Activated CD4-positive, CD25-positive, alpha-beta regulatory T cell treated with anti-CD3 and anti-CD28 coated beads, Interleukin-2, amount 50 U/mL, for 16 hours (primary cell): ENCODE measurements at regions not wholly inside any gene's neighbourhood (a gene's known extent, or its start where the extent isn't known, plus 50 kb on each side); places are given as distances from the start of the nearest gene placed in this dataset.

Experiments
- DNase-seq: peaks from one replicate; pipeline ENCODE4 v3.0.0-alpha.2; 2020; ENCODE audit warnings: low read depth, low spot score

GRCh38 chr12:127550271-127550670 lies 716.7 kb upstream of the TMEM132C start:
- DNase-seq = no peak

DNA sequence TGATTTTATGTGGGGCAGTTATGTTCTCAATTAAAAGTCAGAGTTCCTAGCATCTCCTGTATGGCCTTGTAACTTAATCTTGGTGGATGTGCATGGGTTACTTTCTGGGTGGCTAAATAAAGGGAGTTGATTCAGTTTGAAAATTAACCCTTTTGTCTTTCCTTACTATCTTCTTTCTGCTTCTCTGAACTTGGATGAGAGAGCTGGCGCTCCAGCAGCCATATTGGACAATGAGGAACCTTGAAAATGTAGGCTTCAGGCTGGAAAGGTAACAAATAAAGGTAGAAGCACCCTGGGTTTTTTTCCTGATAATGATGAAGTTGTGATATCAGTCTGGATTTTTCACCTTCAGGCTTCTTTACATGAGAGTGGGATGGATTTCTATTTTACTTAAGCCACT lies 714.1 kb upstream of the TMEM132C start:
- DNase-seq = no peak

- DNase-seq = no peak
Observed at GRCh38 chr12:127555071-127555470, 711.9 kb upstream of the TMEM132C start.

- no peak for DNase-seq
Observed at GRCh38 chr12:127556231-127556886, 710.6 kb upstream of the TMEM132C start.

DNA sequence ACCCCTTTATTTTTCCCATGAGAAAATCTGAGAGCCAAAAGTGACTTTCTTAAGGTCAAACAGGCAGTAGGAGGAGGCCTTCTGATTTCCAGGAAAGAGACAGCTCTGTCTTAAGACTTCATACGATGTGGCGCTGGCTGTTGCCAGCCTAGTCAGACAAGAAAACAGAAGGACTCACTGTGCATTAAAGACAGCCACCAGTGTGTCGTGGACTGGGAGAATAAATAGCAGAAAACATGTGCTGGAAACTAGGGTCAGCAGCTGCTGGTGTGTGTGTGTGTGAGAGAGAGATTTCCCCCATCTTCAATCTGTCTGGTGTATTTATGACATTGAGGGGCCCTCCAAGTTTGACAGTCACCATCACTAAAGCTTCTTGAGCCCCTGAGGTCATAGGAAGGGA lies 708.6 kb upstream of the TMEM132C start:
- no peak for DNase-seq

DNA sequence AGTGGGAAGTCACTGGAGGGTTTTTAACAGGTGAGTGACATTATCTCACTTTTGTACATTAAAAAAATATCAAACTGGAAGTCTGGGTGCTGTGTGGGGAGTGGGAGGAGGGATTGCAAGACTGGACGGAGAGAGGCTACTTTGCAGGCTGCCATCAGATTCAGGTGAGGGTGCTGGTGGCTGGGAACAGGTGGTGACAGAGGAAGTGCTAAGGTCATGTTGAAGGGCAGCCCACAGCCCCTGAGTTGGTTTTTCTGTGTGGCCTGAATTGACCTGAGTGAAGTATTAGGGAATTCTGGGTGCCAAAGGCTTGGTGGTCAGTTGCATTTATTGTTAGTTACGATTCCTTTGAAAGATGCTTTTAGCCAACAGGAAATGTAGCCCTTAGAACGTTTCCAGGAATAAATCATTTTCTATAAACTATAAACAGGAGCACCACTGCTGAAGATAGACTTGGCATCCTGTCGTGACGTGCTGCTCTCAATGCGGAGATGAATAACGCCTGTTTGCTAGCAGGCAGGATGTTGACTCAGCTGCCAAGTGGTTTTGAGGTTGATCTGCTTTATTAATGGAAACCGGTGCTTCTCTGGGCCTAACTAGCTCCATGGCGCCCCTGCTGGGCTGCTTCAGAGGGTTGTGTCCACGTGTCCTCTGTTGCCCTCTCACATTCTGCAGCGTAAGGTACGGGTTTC lies 707.5 kb upstream of the TMEM132C start:
- DNase-seq = no peak

DNA sequence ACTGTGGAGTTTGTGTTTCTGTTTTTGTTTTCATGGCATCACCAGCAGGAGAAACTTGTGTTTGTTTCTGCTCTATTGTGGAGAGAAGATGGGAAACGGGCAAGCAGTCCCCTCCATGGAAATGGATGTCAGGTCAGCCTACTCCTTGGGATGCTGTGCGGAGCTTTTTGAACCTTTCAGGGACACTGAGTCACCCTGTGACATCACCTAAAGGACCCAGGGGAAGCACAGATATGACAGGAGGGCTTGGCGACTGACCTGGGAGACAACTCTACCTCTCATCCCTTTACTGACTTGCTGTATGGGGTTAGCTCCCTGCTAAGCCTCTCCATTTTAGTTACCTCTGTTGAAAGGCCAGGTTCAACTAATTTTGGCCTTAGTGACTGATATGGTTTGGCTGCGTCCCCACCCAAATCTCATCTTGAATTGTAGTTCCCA lies 706.9 kb upstream of the TMEM132C start:
- DNase-seq = no peak

GRCh38 chr12:127562816-127563215 lies 704.2 kb upstream of the TMEM132C start:
- DNase-seq = no peak

DNA sequence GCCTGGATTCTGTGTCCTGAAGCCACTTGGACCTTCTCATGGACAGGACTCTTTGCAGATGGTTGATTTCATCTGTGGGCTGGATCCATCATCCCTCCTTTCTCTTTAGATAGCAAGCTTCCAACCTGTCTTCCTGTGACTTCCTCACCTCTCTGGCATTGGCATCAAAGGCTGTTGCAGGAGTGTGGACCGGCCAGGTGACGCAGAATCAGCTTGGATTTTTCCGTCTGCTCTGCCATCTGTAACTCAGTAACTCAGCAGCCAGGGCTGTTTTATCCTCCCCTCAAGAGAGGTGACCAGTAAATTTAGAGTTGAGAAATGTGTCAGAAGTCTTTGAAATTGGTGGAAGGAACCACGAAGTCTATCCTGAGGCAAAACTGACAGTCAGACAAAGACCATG lies 701.7 kb upstream of the TMEM132C start:
- no peak for DNase-seq

GRCh38 chr12:127567531-127567930 lies 699.4 kb upstream of the TMEM132C start:
- no peak for DNase-seq

- DNase-seq = no peak
Observed at GRCh38 chr12:127570387-127570786, 696.6 kb upstream of the TMEM132C start.

GRCh38 chr12:127570793-127571360 lies 696.1 kb upstream of the TMEM132C start:
- no peak for DNase-seq

- DNase-seq = no peak
Observed at GRCh38 chr12:127571578-127571977, 695.4 kb upstream of the TMEM132C start.

- no peak for DNase-seq
Observed at GRCh38 chr12:127579446-127579845, 687.5 kb upstream of the TMEM132C start.

GRCh38 chr12:127582074-127582473 lies 684.9 kb upstream of the TMEM132C start:
- DNase-seq = no peak

GRCh38 chr12:127583041-127583440 lies 683.9 kb upstream of the TMEM132C start:
- DNase-seq = no peak

- DNase-seq = no peak
Observed at GRCh38 chr12:127588249-127588648, 678.7 kb upstream of the TMEM132C start.

GRCh38 chr12:127589541-127589940 lies 677.4 kb upstream of the TMEM132C start:
- DNase-seq = no peak

GRCh38 chr12:127590868-127591267 lies 676.1 kb upstream of the TMEM132C start:
- no peak for DNase-seq

GRCh38 chr12:127592245-127592644 lies 674.7 kb upstream of the TMEM132C start:
- no peak for DNase-seq

DNA sequence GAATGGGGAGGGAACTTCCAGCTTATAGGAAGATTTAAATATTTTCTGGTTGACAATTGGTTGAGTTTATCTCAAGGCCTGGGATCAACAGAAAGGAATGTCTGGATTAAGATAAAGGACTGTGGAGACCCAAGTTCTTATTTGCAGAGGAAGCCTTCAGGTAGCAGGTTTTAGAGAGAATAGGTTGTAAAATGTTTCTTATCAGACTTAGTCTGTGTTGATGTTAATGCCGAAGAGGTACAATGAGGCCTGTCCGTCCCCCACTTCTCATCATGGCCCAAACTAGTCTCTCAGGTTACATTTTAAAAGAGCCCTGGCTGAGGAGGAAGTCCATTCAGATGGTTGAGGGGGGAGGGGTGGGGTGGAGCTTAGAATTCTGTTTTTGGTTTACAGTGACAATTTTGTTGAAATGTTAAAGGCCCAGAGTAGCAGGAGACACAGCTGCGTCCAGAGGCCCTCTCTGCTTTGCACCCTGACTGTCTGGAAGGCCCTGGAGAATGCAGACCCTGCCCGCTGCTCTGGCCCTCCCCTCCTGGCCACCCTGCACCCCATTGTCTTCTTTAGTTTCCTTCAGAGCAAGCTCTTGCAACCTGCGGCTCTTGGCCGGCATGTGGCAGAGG lies 672.5 kb upstream of the TMEM132C start:
- no peak for DNase-seq

GRCh38 chr12:127595506-127595905 lies 671.5 kb upstream of the TMEM132C start:
- DNase-seq = no peak

DNA sequence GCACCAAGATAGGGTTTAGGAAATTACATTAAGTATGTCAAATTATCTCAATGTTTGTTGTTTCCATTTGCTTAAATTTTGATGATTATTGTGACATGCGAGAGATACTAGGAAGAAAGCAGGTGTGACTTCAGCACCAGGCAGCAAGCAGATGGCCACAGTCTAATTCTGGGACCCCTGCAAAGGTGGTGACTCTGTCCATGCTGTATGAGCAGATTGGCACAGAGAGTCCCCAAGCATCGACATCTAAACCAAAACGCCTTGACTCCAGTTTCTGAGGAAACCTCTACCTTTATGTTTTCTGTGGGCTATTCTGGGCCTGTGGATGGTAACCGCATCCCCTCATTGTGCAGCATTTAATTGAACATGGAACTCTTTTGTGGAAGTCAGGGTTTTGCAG lies 670.1 kb upstream of the TMEM132C start:
- no peak for DNase-seq
